Immature natural killer cell (primary cell): ENCODE measurements at regions not wholly inside any gene's neighbourhood (a gene's known extent, or its start where the extent isn't known, plus 50 kb on each side); places are given as distances from the start of the nearest gene placed in this dataset.
A peak's percentile ranks its signal among the peaks of the same experiment; 100 is the strongest.

ENCODE experiments used
- DNase-seq, 3 donors: peaks; one replicate each; pipeline ENCODE4 v3.0.0; 2022; ENCODE audit warnings: mixed read lengths in 1 of 3
- H3K27ac Mint-ChIP-seq, 6 donors: one replicate each; pipeline ENCODE4 v1.8.0; 2020; ENCODE audit warnings: mixed read lengths in 6 of 6, mild to moderate bottlenecking in 5 of 6, inconsistent platforms in 4 of 6, moderate library complexity in 3 of 6
- H3K27me3 Mint-ChIP-seq, 3 donors: one replicate each; pipeline ENCODE4 v1.8.0; 2020 to 2021; ENCODE audit warnings: low read depth in 3 of 3, mild to moderate bottlenecking in 3 of 3, mixed read lengths in 3 of 3, moderate library complexity in 3 of 3, inconsistent platforms in 1 of 3
- H3K36me3 Mint-ChIP-seq, 3 donors: one replicate each; pipeline ENCODE4 v1.8.0; 2020; ENCODE audit warnings: mixed read lengths in 3 of 3, inconsistent platforms in 2 of 3, mild to moderate bottlenecking in 2 of 3
- H3K4me1 Mint-ChIP-seq, 2 donors: one replicate each; pipeline ENCODE4 v1.8.0; 2020; ENCODE audit warnings: inconsistent platforms in 2 of 2, mild to moderate bottlenecking in 2 of 2, mixed read lengths in 2 of 2, moderate library complexity in 1 of 2
- H3K4me3 Mint-ChIP-seq, 5 donors: one replicate each; pipeline ENCODE4 v1.8.0; 2020; ENCODE audit warnings: mild to moderate bottlenecking in 5 of 5, mixed read lengths in 5 of 5, inconsistent platforms in 3 of 5, moderate library complexity in 3 of 5
- H3K9me3 Mint-ChIP-seq, 6 donors: one replicate each; pipeline ENCODE4 v1.8.0; 2020; ENCODE audit warnings: mild to moderate bottlenecking in 6 of 6, mixed read lengths in 6 of 6, inconsistent platforms in 4 of 6, moderate library complexity in 3 of 6

- H3K9me3 Mint-ChIP-seq, result peaks cover 0 to 2% (median 0%) of the 10 kb centered on the region in 6 donors
- DNase-seq, result no peak
- no peak overlapping the region for H3K27ac Mint-ChIP-seq
- H3K36me3 Mint-ChIP-seq, result no peaks in the 10 kb centered on the region
- H3K4me3 Mint-ChIP-seq, result no peak overlapping the region
- H3K27me3 Mint-ChIP-seq, result peaks cover 0 to 9% (median 2%) of the 10 kb centered on the region in 3 donors
- no peaks in the 10 kb centered on the region for H3K4me1 Mint-ChIP-seq
These were observed 146.5 kb upstream of the MYL2 start for GRCh38 chr12:111066744-111067437.

DNA sequence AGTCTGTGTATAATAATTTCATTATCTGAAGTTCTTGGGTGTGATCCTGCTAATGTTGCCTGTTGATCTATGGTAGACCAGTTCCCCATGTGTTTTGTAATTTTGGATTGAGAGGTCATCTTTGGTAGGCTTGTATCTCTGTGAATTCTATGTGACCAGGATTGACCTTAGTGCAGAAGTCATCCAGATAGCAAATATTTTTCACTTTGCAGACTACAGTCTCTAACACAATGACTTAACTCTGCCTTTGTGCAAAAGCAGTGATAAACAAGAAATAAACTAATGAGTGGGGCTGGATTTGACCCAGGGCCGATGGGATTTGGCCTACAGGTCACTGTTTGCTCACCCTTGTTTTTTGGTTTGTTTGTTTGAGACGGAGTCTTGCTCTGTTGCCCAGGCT lies 144.6 kb upstream of the MYL2 start:
- no peaks in the 10 kb centered on the region for H3K9me3 Mint-ChIP-seq
- H3K4me1 Mint-ChIP-seq, result no peaks in the 10 kb centered on the region
- no peak overlapping the region for H3K27ac Mint-ChIP-seq
- no peak for DNase-seq
- H3K36me3 Mint-ChIP-seq, result no peaks in the 10 kb centered on the region
- no peak overlapping the region for H3K4me3 Mint-ChIP-seq
- H3K27me3 Mint-ChIP-seq, result peaks cover 0 to 3% (median 2%) of the 10 kb centered on the region in 3 donors

GRCh38 chr12:111064154-111064553 lies 143.8 kb upstream of the MYL2 start:
- Mint-ChIP-seq H3K36me3 (no peaks in the 10 kb centered on the region), H3K27me3 (peaks cover 0 to 3% (median 2%) of the 10 kb centered on the region in 3 donors), H3K9me3 (no peaks in the 10 kb centered on the region), H3K27ac (no peak overlapping the region), H3K4me1 (no peaks in the 10 kb centered on the region), H3K4me3 (no peak overlapping the region)
- DNase-seq, result no peak

DNA sequence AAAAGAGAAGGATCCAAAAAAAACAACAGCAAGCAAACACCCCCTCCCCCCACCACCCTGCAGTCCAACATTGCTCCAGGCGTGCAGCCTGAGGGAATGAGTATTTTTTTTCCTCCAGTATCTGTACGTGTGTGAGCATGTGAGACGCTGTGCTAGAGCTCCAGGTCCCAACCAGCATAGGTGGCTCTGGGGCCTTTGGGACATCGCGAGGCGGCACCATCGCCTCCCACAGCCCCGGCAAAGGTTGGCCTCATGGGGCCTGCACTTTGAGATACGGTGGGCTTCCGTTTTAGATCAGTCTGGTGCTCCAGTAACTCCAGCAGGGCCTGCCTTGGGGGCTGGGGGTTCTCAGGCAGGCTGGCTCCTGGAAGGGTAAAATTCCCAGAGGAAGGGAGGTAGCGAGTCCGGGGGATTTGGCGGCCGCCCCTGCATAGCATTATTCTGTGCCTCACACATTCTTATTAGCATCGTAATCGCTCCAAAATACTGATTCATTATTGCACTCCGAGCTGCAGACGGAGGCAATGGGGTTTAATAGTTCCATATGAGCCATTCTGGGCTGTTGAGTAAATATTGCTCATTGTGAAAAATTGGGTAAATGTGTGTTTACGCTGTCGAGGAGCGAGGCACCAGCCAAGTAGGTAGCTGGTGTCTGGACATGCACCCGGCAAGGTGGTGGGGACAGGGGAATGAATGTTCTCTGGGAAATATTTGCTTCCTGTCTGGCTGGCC lies 143.1 kb upstream of the MYL2 start:
- Mint-ChIP-seq H3K27me3 (peaks cover 0 to 3% (median 2%) of the 10 kb centered on the region in 3 donors), H3K4me3 (no peak overlapping the region), H3K9me3 (no peaks in the 10 kb centered on the region), H3K4me1 (peaks cover 2% of the 10 kb centered on the region in 2 donors), H3K36me3 (peaks cover 0 to 2% (median 0%) of the 10 kb centered on the region in 3 donors), H3K27ac (no peak overlapping the region)
- no peak for DNase-seq

DNA sequence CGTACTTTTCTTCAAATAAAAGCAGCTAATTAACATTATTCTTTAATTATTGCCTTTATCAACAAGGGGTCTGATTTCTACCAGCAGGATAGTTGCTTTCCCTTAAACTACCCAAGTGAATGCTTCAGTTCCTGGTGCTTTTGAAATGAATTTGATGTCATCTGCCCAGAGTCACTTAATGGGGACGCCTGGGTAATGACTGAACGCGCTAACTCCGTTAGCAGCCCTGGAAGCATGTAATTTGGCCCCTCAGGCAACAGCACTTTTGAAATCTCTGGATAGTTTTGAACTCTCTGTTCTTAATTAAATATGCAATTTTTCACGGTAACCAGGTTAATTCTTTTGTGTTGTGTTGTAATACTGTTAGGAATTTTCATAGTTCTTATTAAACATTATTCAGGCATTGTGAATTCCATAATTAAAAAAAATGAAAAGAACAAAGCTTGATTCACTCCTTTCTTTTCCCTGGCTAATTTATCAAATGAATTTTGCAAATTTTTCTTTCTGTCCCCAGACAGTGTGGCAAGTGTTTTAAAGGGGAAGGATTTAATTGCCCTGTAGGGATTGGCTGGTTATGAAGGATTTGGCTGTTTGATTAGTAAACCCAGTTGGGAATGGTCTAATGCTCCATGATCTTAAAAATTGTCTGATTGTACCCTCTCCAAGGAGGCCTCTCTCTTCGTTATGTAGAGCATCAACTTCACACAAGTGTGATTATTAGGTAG lies 137.5 kb upstream of the MYL2 start:
- peaks cover 30 to 31% of the 10 kb centered on the region in 2 donors for H3K4me1 Mint-ChIP-seq
- H3K9me3 Mint-ChIP-seq, result peaks cover 5 to 16% (median 14%) of the 10 kb centered on the region in 6 donors

DNA sequence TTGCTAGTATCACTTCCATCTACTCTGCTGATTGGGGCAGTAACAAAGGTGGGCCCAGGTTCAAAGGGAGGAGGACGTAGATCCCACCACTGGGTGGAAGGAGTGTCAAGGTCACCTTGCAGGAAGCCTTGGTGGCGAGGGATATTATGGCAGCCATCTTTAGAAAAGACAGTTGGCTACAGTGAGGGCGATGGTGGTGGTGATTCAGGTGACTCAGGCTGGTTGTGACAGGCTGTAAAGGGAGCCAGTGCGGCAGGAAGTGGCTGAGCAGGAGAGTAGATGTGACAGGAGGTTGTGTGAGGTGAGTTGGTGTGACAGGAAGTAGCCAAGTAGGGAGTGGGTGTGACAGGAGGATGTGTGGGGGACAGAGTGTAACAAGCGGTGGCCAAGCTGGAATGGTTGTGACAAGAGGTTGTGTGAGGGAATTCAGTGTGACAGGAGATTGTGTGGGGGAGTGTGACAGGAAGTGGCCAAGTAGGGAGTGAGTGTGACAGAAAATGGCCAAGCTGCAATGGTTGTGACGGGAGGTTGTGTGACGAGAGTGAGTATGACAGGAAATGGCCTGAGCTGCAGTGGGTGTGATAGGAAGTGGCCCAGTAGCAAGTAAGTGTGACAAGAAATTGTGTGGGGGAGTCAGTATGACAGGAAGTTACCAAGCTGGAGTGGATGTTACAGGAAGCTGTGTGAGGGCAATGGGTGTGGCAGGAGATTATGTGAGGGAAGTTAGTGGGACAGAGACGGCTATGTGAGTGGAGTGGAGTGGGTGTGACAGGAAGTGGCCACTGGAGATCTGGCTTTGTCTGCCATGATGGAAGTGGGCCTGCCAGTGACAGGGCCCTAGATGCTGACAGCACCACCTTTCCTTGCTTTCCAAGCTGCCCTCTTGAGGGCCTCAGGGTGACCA lies 136.5 kb upstream of the MYL2 start:
- H3K36me3 Mint-ChIP-seq, result peaks cover 0 to 4% (median 0%) of the 10 kb centered on the region in 3 donors
- peaks cover 30 to 31% of the 10 kb centered on the region in 2 donors for H3K4me1 Mint-ChIP-seq
- H3K27me3 Mint-ChIP-seq, result peaks cover 0 to 12% (median 12%) of the 10 kb centered on the region in 3 donors
- H3K9me3 Mint-ChIP-seq, result peaks cover 5 to 16% (median 14%) of the 10 kb centered on the region in 6 donors
- peak overlapping the region; percentile 8 to 67 (median 54) for H3K4me3 Mint-ChIP-seq
- peak overlapping the region; percentile 89 to 98 (median 95) for H3K27ac Mint-ChIP-seq
- peak; percentile 70 to 78 (median 77) for DNase-seq

More for the DNA sequence above, 137.5 kb upstream of the MYL2 start:
- no peak for DNase-seq
- Mint-ChIP-seq H3K27ac (peak overlapping the region; percentile 89 to 98 (median 95)), H3K27me3 (peaks cover 2 to 12% (median 12%) of the 10 kb centered on the region in 3 donors), H3K36me3 (peaks cover 0 to 4% (median 0%) of the 10 kb centered on the region in 3 donors), H3K4me3 (peak overlapping the region in 3 of 5 donors; percentile 0 to 51 (median 1))

DNA sequence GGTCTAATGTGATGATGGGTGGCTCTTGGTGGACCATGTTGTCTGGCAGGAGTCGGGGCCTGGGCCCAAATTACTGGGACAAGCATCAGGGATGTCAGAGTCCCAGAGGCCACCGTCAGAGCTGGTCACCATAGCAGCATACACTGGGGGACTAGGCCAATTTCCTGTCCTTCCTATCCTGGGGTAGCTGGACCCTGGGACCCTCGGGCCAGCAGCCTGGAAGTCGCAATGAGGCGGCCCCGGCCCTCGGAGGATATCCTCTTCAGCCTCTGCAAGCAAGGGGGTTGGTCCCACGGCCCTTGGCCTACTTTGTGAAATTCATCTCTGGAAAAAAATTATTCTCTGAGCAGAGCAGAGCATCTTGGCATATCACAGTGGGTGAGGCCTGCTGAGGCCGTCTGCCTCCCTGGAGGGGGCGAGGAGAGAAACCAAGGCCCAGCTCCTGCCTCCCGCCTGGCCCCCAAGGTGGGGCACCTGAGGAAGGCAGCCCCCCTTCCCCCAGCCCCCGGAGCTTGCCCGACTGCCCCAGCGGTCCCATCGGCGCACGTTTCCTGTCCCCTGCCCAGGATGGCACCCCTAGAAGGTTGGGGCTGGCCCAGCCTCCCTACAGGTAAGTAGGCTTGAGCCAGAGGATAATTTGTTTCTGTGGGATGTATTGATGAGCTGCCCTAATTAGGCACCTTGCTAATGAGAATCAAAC lies 135.0 kb upstream of the MYL2 start:
- no peak for DNase-seq
- Mint-ChIP-seq H3K36me3 (peaks cover 0 to 4% (median 0%) of the 10 kb centered on the region in 3 donors), H3K4me1 (peaks cover 30 to 31% of the 10 kb centered on the region in 2 donors), H3K27me3 (peaks cover 0 to 12% (median 10%) of the 10 kb centered on the region in 3 donors), H3K27ac (peak overlapping the region; percentile 89 to 98 (median 95)), H3K4me3 (peak overlapping the region in 1 of 5 donors; percentile 36), H3K9me3 (peaks cover 5 to 16% (median 14%) of the 10 kb centered on the region in 6 donors)

DNA sequence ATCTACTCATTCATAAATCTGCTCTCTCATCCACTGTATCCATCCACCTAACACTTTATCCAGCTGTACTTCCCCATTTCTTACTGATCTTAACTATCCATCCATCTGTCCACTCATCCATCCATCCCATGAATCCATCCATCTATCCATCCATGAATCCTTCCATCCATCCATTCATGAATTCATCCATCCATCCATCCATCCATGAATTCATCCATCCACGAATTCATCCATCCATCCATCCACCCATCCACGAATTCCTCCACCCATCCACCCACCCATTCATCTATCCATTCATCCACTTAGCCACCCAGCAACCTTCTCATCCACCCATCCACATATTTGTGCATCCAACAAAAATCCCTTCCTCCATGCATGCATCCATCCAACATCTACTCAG lies 128.6 kb upstream of the MYL2 start:
- H3K27me3 Mint-ChIP-seq, result peaks cover 0 to 4% (median 3%) of the 10 kb centered on the region in 3 donors
- no peak overlapping the region for H3K4me3 Mint-ChIP-seq
- no peaks in the 10 kb centered on the region for H3K4me1 Mint-ChIP-seq
- no peak overlapping the region for H3K27ac Mint-ChIP-seq
- DNase-seq, result no peak
- H3K9me3 Mint-ChIP-seq, result no peaks in the 10 kb centered on the region
- no peaks in the 10 kb centered on the region for H3K36me3 Mint-ChIP-seq

- H3K27ac Mint-ChIP-seq, result no peak overlapping the region
- DNase-seq, result no peak
- peaks cover 0 to 3% (median 0%) of the 10 kb centered on the region in 3 donors for H3K27me3 Mint-ChIP-seq
- no peak overlapping the region for H3K4me3 Mint-ChIP-seq
- no peaks in the 10 kb centered on the region for H3K9me3 Mint-ChIP-seq
- no peaks in the 10 kb centered on the region for H3K36me3 Mint-ChIP-seq
- no peaks in the 10 kb centered on the region for H3K4me1 Mint-ChIP-seq
These were observed 126.5 kb upstream of the MYL2 start for GRCh38 chr12:111046896-111047295.

DNA sequence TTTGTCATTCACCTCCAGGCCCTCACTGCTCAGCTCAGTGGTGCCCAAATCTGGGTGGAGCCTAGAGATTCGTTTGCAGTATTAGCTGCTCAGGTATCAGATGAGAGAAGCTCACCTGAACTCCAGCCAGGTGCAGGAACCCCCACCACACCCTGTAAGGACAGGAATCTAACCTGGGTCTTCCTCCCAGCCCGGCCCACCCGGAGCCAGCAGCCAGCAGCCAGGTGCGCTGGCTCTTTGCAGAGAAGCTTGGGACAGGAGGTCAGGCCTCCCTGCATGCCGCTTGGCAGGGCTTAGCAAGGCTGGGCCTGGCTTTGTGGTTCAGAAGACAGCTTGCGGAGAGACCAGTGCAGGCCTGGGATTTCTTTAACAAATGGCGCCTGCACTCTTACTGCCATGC lies 125.6 kb upstream of the MYL2 start:
- Mint-ChIP-seq H3K27ac (no peak overlapping the region), H3K4me1 (no peaks in the 10 kb centered on the region), H3K4me3 (no peak overlapping the region), H3K9me3 (no peaks in the 10 kb centered on the region), H3K27me3 (peaks cover 0 to 3% (median 0%) of the 10 kb centered on the region in 3 donors), H3K36me3 (no peaks in the 10 kb centered on the region)
- DNase-seq, result no peak

- Mint-ChIP-seq H3K27me3 (peaks cover 7 to 8% (median 7%) of the 10 kb centered on the region in 3 donors), H3K4me3 (no peak overlapping the region), H3K9me3 (no peaks in the 10 kb centered on the region), H3K27ac (no peak overlapping the region), H3K4me1 (peaks cover 0 to under 1% of the 10 kb centered on the region in 2 donors), H3K36me3 (no peaks in the 10 kb centered on the region)
- DNase-seq, result no peak
These were observed 120.7 kb upstream of the MYL2 start for GRCh38 chr12:111041091-111041490.

- Mint-ChIP-seq H3K27ac (no peak overlapping the region), H3K27me3 (peaks cover 7 to 11% (median 11%) of the 10 kb centered on the region in 3 donors), H3K4me1 (peaks cover 0 to 2% of the 10 kb centered on the region in 2 donors), H3K36me3 (no peaks in the 10 kb centered on the region), H3K4me3 (no peak overlapping the region), H3K9me3 (no peaks in the 10 kb centered on the region)
- DNase-seq, result no peak
These were observed 120.3 kb upstream of the MYL2 start for GRCh38 chr12:111040690-111041089.
